Natural killer cell (primary cell): ENCODE measurements at regions not wholly inside any gene's neighbourhood (a gene's known extent, or its start where the extent isn't known, plus 50 kb on each side); places are given as distances from the start of the nearest gene placed in this dataset.

Experiments used
- ATAC-seq, 3 donors: fragments of 150-1000 bp in 2 of 3; fragments of 200-7000 bp in 1 of 3; cut with Tn5 transposase; 1 replicate in 1 of 3; 2 replicates in 2 of 3; pipeline ENCODE4 v1.10.0; 2021; ENCODE audit warnings: mild to moderate bottlenecking in 2 of 3, moderate library complexity in 2 of 3
- DNase-seq, 2 donors: peaks; one replicate each; pipeline versions ENCODE4 v3.0.0 to v3.0.0-alpha.2; 2013 to 2021; ENCODE audit warnings: mixed read lengths in 1 of 2
- H3K27ac ChIP-seq: one replicate; pipeline ENCODE4 v1.5.1; 2013; ENCODE audit warnings: mild to moderate bottlenecking, low read length
- H3K27me3 ChIP-seq: one replicate; pipeline ENCODE4 v1.6.1; 2013; ENCODE audit warnings: low read length; ENCODE audit not compliant: control insufficient read depth, insufficient read depth
- H3K36me3 ChIP-seq: one replicate; pipeline ENCODE4 v1.6.1; 2013; ENCODE audit warnings: low read length; ENCODE audit not compliant: control insufficient read depth, insufficient read depth
- H3K4me1 ChIP-seq: one replicate; pipeline ENCODE4 v1.6.1; 2013; ENCODE audit warnings: low read length; ENCODE audit not compliant: control insufficient read depth, insufficient read depth
- H3K4me3 ChIP-seq: one replicate; pipeline ENCODE4 v1.5.1; 2013; ENCODE audit warnings: low read length
- H3K9me3 ChIP-seq: one replicate; pipeline ENCODE4 v1.6.1; 2013; ENCODE audit warnings: low read length; ENCODE audit not compliant: control insufficient read depth, insufficient read depth
- H3K27ac Mint-ChIP-seq, 2 donors: one replicate each; pipeline ENCODE4 v1.8.0; 2022; ENCODE audit warnings: mild to moderate bottlenecking in 2 of 2, mixed read lengths in 2 of 2, moderate library complexity in 1 of 2
- H3K27me3 Mint-ChIP-seq, 2 donors: one replicate each; pipeline ENCODE4 v1.8.0; 2022; ENCODE audit warnings: low read depth in 2 of 2, mixed read lengths in 2 of 2
- H3K36me3 Mint-ChIP-seq: one replicate; pipeline ENCODE4 v1.8.0; 2022; ENCODE audit warnings: mixed read lengths
- H3K4me1 Mint-ChIP-seq, 2 donors: one replicate each; pipeline ENCODE4 v1.8.0; 2022; ENCODE audit warnings: mixed read lengths in 2 of 2
- H3K4me3 Mint-ChIP-seq: one replicate; pipeline ENCODE4 v1.8.0; 2022; ENCODE audit warnings: mild to moderate bottlenecking, moderate library complexity, mixed read lengths
- H3K9me3 Mint-ChIP-seq, 2 donors: one replicate each; pipeline ENCODE4 v1.8.0; 2022; ENCODE audit warnings: mixed read lengths in 2 of 2
- WGBS: methylation state at CpG from one replicate; pipeline ENCODE4 v1.1.7; 2013; ENCODE audit warnings: missing lambda C conversion rate; ENCODE audit not compliant: insufficient coverage; 5-methylcytosine and 5-hydroxymethylcytosine counted together
- intact Hi-C: fragments of 100-400 bp; cut with micrococcal nuclease; formaldehyde crosslinking; loops from one replicate; pipeline ENCODE4 v1.14.2; 2022
- TF ChIP-seq, protein P1 (sequence below): fragments of 200-600 bp; IDR thresholded peaks from one replicate; pipeline ENCODE4 v1.8.0; 2022; ENCODE audit warnings: antibody characterized with exemption

DNA sequence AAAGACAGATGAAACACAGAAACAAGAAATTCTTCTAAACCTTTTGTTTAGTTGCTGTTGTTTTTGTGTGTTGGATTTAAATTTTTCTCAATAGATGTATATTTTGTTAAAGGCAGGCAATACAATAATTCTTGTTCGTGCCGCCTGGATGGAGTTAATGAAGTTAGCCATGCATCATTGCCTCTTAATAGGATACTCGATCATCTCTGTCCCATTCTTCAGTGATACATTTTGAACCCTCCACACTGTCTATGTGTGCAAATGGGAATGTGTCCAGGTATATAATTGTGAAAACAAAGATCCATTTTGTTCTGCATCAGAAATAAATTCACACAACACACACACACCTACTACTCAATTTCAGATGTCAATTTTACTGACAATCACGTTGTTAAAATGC lies 186.6 kb upstream of the ADAMTS16 start:
- Mint-ChIP-seq H3K27ac (no peak overlapping the region), H3K36me3 (no peaks in the 10 kb centered on the region), H3K4me1 (no peaks in the 10 kb centered on the region), H3K4me3 (no peak overlapping the region), H3K9me3 (peaks cover 4 to 6% of the 10 kb centered on the region in 2 donors), H3K27me3 (no peaks in the 10 kb centered on the region)
- H3K27ac ChIP-seq: no peak overlapping the region
- H3K27me3 ChIP-seq: no peaks in the 10 kb centered on the region
- H3K4me3 ChIP-seq: no peak overlapping the region
- intact Hi-C loops: no loop called here
- no peaks in the 10 kb centered on the region for H3K36me3 ChIP-seq
- peaks cover 6% of the 10 kb centered on the region for H3K9me3 ChIP-seq
- TF ChIP-seq, protein P1, sequence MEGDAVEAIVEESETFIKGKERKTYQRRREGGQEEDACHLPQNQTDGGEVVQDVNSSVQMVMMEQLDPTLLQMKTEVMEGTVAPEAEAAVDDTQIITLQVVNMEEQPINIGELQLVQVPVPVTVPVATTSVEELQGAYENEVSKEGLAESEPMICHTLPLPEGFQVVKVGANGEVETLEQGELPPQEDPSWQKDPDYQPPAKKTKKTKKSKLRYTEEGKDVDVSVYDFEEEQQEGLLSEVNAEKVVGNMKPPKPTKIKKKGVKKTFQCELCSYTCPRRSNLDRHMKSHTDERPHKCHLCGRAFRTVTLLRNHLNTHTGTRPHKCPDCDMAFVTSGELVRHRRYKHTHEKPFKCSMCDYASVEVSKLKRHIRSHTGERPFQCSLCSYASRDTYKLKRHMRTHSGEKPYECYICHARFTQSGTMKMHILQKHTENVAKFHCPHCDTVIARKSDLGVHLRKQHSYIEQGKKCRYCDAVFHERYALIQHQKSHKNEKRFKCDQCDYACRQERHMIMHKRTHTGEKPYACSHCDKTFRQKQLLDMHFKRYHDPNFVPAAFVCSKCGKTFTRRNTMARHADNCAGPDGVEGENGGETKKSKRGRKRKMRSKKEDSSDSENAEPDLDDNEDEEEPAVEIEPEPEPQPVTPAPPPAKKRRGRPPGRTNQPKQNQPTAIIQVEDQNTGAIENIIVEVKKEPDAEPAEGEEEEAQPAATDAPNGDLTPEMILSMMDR: no peak
- DNase-seq (no peak), ATAC-seq (no peak)
- 76% methylated on average over 3 of the region's 4 CpGs for WGBS
- H3K4me1 ChIP-seq: no peaks in the 10 kb centered on the region

DNA sequence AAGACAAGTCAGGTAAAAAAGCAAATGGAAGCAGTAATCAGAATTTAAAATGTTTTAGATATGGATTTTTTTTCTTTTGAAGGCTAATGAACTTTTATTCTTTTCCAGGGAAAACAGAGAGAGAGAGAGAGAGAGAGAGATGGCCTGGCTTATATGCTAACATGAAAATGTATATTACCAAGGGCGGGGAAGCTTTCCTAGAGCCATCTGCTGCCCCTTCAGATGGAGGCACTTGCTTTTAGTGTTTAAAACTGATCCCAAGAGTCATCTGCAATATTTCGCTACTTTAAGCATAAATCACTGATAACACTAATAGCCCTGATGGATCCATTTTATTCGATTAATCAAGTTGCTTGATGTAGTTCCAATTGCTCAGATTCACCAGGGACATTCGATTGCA lies 186.1 kb upstream of the ADAMTS16 start:
- 82% methylated on average over 4 of the region's 4 CpGs for WGBS
- H3K27me3 Mint-ChIP-seq: no peaks in the 10 kb centered on the region

DNA sequence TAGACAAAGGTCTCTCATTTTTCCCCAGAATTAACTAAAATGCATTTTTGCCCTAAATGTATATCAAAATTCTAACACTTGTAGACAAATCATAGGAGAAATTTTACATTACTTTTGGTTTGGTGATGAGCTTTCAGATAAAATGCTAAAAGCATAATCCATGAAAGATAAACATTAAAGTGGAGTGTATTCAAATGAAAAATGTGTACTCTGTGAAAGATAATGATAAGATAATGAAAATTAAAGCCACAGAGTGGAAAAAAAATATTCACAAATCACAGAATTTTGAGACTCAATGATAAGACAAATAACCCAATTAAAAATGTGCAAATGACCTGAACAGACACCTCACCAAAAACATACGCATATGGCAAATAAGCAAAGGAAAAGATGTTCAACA lies 176.9 kb upstream of the ADAMTS16 start:
- no peaks in the 10 kb centered on the region for H3K27me3 ChIP-seq
- peaks cover 3 to 6% of the 10 kb centered on the region in 2 donors for H3K9me3 Mint-ChIP-seq
- DNase-seq: no peak
- H3K4me3 ChIP-seq: no peak overlapping the region
- H3K27ac ChIP-seq: no peak overlapping the region
- H3K27me3 Mint-ChIP-seq: no peaks in the 10 kb centered on the region
- peaks cover 3% of the 10 kb centered on the region for H3K9me3 ChIP-seq
- no peaks in the 10 kb centered on the region for H3K36me3 Mint-ChIP-seq
- WGBS: 86% methylated on average over 1 of the region's 1 CpG
- TF ChIP-seq, protein P1: no peak
- H3K36me3 ChIP-seq: no peaks in the 10 kb centered on the region
- ATAC-seq: no peak
- intact Hi-C loops: no loop called here
- H3K4me3 Mint-ChIP-seq: no peak overlapping the region
- H3K27ac Mint-ChIP-seq: no peak overlapping the region
- H3K4me1 ChIP-seq: no peaks in the 10 kb centered on the region
- no peaks in the 10 kb centered on the region for H3K4me1 Mint-ChIP-seq

More for the DNA sequence above, 186.1 kb upstream of the ADAMTS16 start:
- no peaks in the 10 kb centered on the region for H3K36me3 ChIP-seq
- Mint-ChIP-seq H3K36me3 (no peaks in the 10 kb centered on the region), H3K9me3 (peaks cover 4 to 6% of the 10 kb centered on the region in 2 donors), H3K4me1 (no peaks in the 10 kb centered on the region), H3K4me3 (no peak overlapping the region), H3K27ac (no peak overlapping the region)
- H3K9me3 ChIP-seq: peaks cover 6% of the 10 kb centered on the region
- H3K4me3 ChIP-seq: no peak overlapping the region
- no peak overlapping the region for H3K27ac ChIP-seq
- no peaks in the 10 kb centered on the region for H3K4me1 ChIP-seq
- DNase-seq: no peak
- no peaks in the 10 kb centered on the region for H3K27me3 ChIP-seq
- ATAC-seq: no peak
- TF ChIP-seq, protein P1: no peak
- intact Hi-C loops: no loop called here

DNA sequence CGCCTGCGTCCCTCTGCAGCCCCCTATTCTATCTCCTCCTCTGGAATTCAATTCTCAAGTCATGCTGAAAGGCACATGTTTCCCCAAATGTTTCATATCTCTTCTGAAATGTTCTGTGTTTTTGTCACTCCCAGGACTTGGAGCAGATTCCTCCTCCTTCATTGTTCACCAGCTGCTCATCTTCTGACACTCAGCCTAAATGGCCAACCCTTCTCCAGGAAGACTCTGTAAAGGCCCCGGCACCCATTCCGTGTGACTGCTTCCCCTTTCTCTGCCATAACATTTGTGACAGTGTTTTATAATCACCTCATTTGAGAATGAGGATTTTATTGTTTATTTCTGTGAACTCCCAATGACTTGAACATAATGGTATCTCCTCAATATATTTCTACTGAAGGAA lies 170.8 kb upstream of the ADAMTS16 start:
- no peak overlapping the region for H3K4me3 ChIP-seq
- H3K4me1 Mint-ChIP-seq: no peaks in the 10 kb centered on the region
- 69% methylated on average over 4 of the region's 4 CpGs for WGBS

More for the DNA sequence above, 170.8 kb upstream of the ADAMTS16 start:
- Mint-ChIP-seq H3K27ac (no peak overlapping the region), H3K9me3 (peaks cover 7 to 12% of the 10 kb centered on the region in 2 donors), H3K27me3 (no peaks in the 10 kb centered on the region), H3K36me3 (no peaks in the 10 kb centered on the region), H3K4me3 (no peak overlapping the region)
- Histone ChIP-seq H3K9me3 (no peaks in the 10 kb centered on the region), H3K27ac (no peak overlapping the region), H3K27me3 (no peaks in the 10 kb centered on the region), H3K4me1 (no peaks in the 10 kb centered on the region), H3K36me3 (no peaks in the 10 kb centered on the region)
- TF ChIP-seq, protein P1: no peak
- DNase-seq: no peak
- ATAC-seq: no peak
- intact Hi-C loops: no loop called here
